ENCODE measurements at regions not wholly inside any gene's neighbourhood (a gene's known extent, or its start where the extent isn't known, plus 50 kb on each side); places are given as distances from the start of the nearest gene placed in this dataset.
"Not testable (repeated sequence)": the region's sequence is repeated elsewhere in the genome, so short reads cannot be mapped to it uniquely, and the experiment has no call there.

DNA sequence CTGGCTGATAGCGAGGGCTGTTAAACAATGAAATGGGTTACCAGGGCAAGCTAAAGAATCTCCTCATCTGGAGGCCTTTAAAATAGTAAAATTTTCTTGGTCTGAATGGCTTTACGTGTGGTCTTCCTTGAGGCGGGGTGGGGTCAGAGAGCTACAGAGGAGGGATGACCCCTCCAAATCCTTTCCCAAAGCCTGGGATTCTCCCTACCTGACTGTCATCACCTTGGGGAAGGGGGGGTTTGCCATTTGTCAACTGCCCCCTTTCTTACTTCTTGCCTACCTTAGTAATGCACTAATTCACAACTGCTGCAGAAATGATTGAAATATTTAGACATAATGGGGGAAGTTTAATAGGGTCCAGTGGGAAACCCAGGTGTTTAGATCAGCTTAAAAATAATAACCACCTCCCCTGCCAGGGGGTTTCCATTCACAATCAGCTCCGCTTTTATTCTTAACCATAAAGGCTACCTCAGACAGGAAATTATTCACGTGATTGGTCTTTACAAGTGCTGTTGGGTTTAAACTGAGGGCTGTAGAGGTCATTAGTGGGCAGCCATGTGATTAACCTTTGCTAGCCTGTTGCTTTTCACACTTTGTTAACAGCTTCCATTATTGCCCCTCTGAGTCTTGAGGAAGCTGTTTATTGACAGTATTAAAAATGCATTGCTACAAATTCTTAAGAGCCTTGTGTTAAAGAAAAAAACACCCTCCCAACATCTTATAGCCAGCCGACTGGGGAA is 276.5 kb upstream of the ATP11B start:
- TF ChIP-seq, protein P1, sequence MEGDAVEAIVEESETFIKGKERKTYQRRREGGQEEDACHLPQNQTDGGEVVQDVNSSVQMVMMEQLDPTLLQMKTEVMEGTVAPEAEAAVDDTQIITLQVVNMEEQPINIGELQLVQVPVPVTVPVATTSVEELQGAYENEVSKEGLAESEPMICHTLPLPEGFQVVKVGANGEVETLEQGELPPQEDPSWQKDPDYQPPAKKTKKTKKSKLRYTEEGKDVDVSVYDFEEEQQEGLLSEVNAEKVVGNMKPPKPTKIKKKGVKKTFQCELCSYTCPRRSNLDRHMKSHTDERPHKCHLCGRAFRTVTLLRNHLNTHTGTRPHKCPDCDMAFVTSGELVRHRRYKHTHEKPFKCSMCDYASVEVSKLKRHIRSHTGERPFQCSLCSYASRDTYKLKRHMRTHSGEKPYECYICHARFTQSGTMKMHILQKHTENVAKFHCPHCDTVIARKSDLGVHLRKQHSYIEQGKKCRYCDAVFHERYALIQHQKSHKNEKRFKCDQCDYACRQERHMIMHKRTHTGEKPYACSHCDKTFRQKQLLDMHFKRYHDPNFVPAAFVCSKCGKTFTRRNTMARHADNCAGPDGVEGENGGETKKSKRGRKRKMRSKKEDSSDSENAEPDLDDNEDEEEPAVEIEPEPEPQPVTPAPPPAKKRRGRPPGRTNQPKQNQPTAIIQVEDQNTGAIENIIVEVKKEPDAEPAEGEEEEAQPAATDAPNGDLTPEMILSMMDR (IDR thresholded peaks at IDR 0.05; ENCODE audit: control insufficient read depth, extremely low read depth, insufficient read depth), result no peak
- DNase-seq (ENCODE audit: low read depth), result no peak
- no peak overlapping the region for H3K4me3 ChIP-seq (ENCODE audit: low read depth, low read length)

DNA sequence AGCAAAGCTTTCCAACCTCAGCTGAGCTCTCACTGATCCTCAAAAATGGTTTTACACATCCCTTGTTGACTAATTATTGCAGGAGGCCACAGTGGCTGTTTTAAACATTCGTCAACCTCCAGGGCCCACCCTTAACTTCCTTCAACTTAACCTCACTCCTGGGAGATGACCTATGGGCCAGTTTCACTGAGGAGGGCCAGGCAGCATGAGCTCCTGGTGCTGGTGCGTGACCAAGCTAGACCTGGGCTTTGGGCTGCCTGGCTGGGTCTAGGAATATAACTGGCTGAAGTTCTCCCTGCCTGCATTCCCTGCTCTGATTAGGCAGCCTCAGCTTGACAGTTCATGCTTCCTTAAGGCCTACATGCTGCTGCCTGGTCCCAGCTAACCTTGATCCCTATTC is 273.7 kb upstream of the ATP11B start:
- H3K4me3 ChIP-seq (ENCODE audit: low read depth, low read length), result no peak overlapping the region
- no peak for DNase-seq (ENCODE audit: low read depth)
- TF ChIP-seq, protein P1 (IDR thresholded peaks at IDR 0.05; ENCODE audit: control insufficient read depth, extremely low read depth, insufficient read depth), result no peak

- H3K4me3 ChIP-seq (ENCODE audit: low read depth, low read length), result no peak overlapping the region
- TF ChIP-seq, protein P1 (IDR thresholded peaks at IDR 0.05; ENCODE audit: control insufficient read depth, extremely low read depth, insufficient read depth), result no peak
- no peak for DNase-seq (ENCODE audit: low read depth)
Observed at GRCh38 chr3:182521339-182521738, 272.0 kb upstream of the ATP11B start.

GRCh38 chr3:182523424-182523823 is 269.9 kb upstream of the ATP11B start:
- not testable (repeated sequence) for DNase-seq (ENCODE audit: low read depth); H3K4me3 ChIP-seq (ENCODE audit: low read depth, low read length)

- no peak for DNase-seq (ENCODE audit: low read depth)
- TF ChIP-seq, protein P1 (IDR thresholded peaks at IDR 0.05; ENCODE audit: control insufficient read depth, extremely low read depth, insufficient read depth), result no peak
Observed at GRCh38 chr3:182523836-182524235, 269.5 kb upstream of the ATP11B start.

DNA sequence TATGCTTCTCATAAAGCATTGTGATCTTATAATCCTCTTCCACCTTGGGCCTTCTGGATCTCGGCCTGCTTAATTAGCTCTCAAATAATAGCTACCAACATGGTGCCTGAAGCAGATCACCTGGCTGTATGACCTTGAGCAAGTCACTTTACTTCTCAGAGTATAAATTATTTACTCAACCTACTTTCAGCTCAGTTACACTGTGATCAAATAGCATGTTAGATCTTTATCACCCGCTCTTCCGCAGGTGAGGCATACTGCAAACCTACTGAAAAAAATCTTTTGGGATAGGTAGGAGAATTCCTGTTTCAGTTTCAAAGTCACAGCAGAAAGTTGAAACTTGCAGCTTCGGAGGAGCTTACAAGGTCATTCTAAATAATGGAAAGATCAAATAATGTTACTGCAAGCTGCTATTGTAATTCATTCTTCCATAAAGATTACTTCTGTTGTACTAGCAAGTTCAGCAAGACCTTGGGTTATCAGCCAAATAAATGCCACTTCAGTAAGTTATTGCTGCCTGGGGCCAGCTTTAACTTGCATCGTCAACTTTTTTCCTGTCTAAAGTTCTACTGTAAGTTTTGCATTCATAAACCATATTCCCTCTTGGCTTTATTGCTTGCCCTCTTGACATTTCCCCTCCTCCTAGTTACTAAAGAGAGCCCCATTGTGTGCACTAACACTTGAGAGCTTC is 268.4 kb upstream of the ATP11B start:
- TF ChIP-seq, protein P1 (IDR thresholded peaks at IDR 0.05; ENCODE audit: control insufficient read depth, extremely low read depth, insufficient read depth), result no peak
- H3K4me3 ChIP-seq (ENCODE audit: low read depth, low read length), result no peak overlapping the region
- peak; percentile 19 for DNase-seq (ENCODE audit: low read depth)

More at GRCh38 chr3:182523836-182524235, 269.5 kb upstream of the ATP11B start:
- H3K4me3 ChIP-seq (ENCODE audit: low read depth, low read length), result no peak overlapping the region

GRCh38 chr3:182525766-182526374 is 267.4 kb upstream of the ATP11B start:
- DNase-seq (ENCODE audit: low read depth), result no peak
- TF ChIP-seq, protein P1 (IDR thresholded peaks at IDR 0.05; ENCODE audit: control insufficient read depth, extremely low read depth, insufficient read depth), result no peak
- H3K4me3 ChIP-seq (ENCODE audit: low read depth, low read length), result no peak overlapping the region

All from LNCaP clone FGC (cell line).